Upper lobe of left lung (tissue), 4 donors: ENCODE measurements at regions not wholly inside any gene's neighbourhood (a gene's known extent, or its start where the extent isn't known, plus 50 kb on each side); places are given as distances from the start of the nearest gene placed in this dataset.

Experiments
- CTCF ChIP-seq, 6 experiments: fragments of 450-650 bp in 4 of 6; fragments of 200-600 bp in 2 of 6; sonication (generic) in 2 of 6; IDR thresholded peaks; one replicate each; pipeline ENCODE4 v1.5.1; 2016 to 2019; ENCODE audit warnings: antibody characterized with exemption in 6 of 6
- EP300 ChIP-seq, 4 donors: sonication (generic); formaldehyde crosslinking; IDR thresholded peaks; one replicate each; pipeline ENCODE4 v1.5.1; 2017; ENCODE audit warnings: antibody characterized with exemption in 4 of 4, control low read depth in 2 of 4
- POLR2A ChIP-seq, 4 donors: fragments of 450-650 bp; IDR thresholded peaks; one replicate each; pipeline ENCODE4 v1.5.1; 2016 to 2017; ENCODE audit warnings: antibody characterized with exemption in 4 of 4, mild to moderate bottlenecking in 2 of 4
- POLR2AphosphoS5 ChIP-seq, 2 donors: sonication (generic); formaldehyde crosslinking; IDR thresholded peaks; one replicate each; pipeline ENCODE4 v1.5.1; 2017; ENCODE audit warnings: antibody characterized with exemption in 2 of 2

GRCh38 chr1:194174528-194174927 is 988.1 kb upstream of the B3GALT2 start:
- TF ChIP-seq CTCF (IDR thresholded peaks at IDR 0.05) (no peak), POLR2AphosphoS5 (IDR thresholded peaks at IDR 0.05) (no peak), POLR2A (IDR thresholded peaks at IDR 0.05) (no peak), EP300 (IDR thresholded peaks at IDR 0.05) (no peak)
